ENCODE measurements at regions not wholly inside any gene's neighbourhood (a gene's known extent, or its start where the extent isn't known, plus 50 kb on each side); places are given as distances from the start of the nearest gene placed in this dataset.

- Histone ChIP-seq H3K4me1 (no peaks in the 10 kb centered on the region), H3K27me3 (no peaks in the 10 kb centered on the region), H3K9me3 (no peaks in the 10 kb centered on the region), H3K36me3 (no peaks in the 10 kb centered on the region), H3K27ac (no peak overlapping the region), H3K4me3 (no peak overlapping the region)
- no peak for TF ChIP-seq CTCF (IDR thresholded peaks at IDR 0.05)
- DNase-seq, result no peak
- intact Hi-C loops (cut with DNase I), result no loop called here
- ATAC-seq, result no peak
Observed at GRCh38 chr2:123370186-123370585, 654.9 kb upstream of the CNTNAP5 start.

GRCh38 chr2:123371535-123371934 is 653.6 kb upstream of the CNTNAP5 start:
- intact Hi-C loops (cut with DNase I), result no loop called here
- TF ChIP-seq CTCF (IDR thresholded peaks at IDR 0.05), result no peak
- H3K9me3 ChIP-seq, result no peaks in the 10 kb centered on the region
- no peak overlapping the region for H3K4me3 ChIP-seq
- H3K4me1 ChIP-seq, result no peaks in the 10 kb centered on the region
- H3K27me3 ChIP-seq, result no peaks in the 10 kb centered on the region
- H3K36me3 ChIP-seq, result no peaks in the 10 kb centered on the region
- H3K27ac ChIP-seq, result no peak overlapping the region
- no peak for DNase-seq
- ATAC-seq, result no peak

- H3K4me1 ChIP-seq, result no peaks in the 10 kb centered on the region
- H3K4me3 ChIP-seq, result no peak overlapping the region
- no peak for TF ChIP-seq CTCF (IDR thresholded peaks at IDR 0.05)
- intact Hi-C loops (cut with DNase I), result no loop called here
- H3K9me3 ChIP-seq, result no peaks in the 10 kb centered on the region
- no peak overlapping the region for H3K27ac ChIP-seq
- DNase-seq (no peak), ATAC-seq (no peak)
- H3K36me3 ChIP-seq, result no peaks in the 10 kb centered on the region
- H3K27me3 ChIP-seq, result no peaks in the 10 kb centered on the region
Observed at GRCh38 chr2:123380370-123380935, 644.6 kb upstream of the CNTNAP5 start.

GRCh38 chr2:123415678-123416077 is 609.4 kb upstream of the CNTNAP5 start:
- DNase-seq, result no peak
- no peak overlapping the region for H3K27ac ChIP-seq
- H3K27me3 ChIP-seq, result no peaks in the 10 kb centered on the region
- TF ChIP-seq CTCF (IDR thresholded peaks at IDR 0.05), result no peak
- no peak overlapping the region for H3K4me3 ChIP-seq
- H3K9me3 ChIP-seq, result no peaks in the 10 kb centered on the region
- intact Hi-C loops (cut with DNase I), result no loop called here
- no peaks in the 10 kb centered on the region for H3K36me3 ChIP-seq
- no peak for ATAC-seq
- H3K4me1 ChIP-seq, result no peaks in the 10 kb centered on the region

GRCh38 chr2:123419976-123420375 is 605.1 kb upstream of the CNTNAP5 start:
- no peaks in the 10 kb centered on the region for H3K36me3 ChIP-seq
- no peak for DNase-seq
- no peaks in the 10 kb centered on the region for H3K4me1 ChIP-seq
- H3K4me3 ChIP-seq, result no peak overlapping the region
- no peak overlapping the region for H3K27ac ChIP-seq
- ATAC-seq, result no peak
- no peaks in the 10 kb centered on the region for H3K9me3 ChIP-seq
- intact Hi-C loops (cut with DNase I), result no loop called here
- no peak for TF ChIP-seq CTCF (IDR thresholded peaks at IDR 0.05)
- H3K27me3 ChIP-seq, result no peaks in the 10 kb centered on the region
